H1 (cell line): ENCODE measurements at regions not wholly inside any gene's neighbourhood (a gene's known extent, or its start where the extent isn't known, plus 50 kb on each side); places are given as distances from the start of the nearest gene placed in this dataset.

Experiments used
- CTCF ChIA-PET: fragments of 300-600 bp; sonication (Branson Sonifier 250); formaldehyde crosslinking; loops from one replicate; lab custom pipeline; 2021; ENCODE audit not compliant: partially characterized antibody; lab: Charles Lee
- POLR2A ChIA-PET: fragments of 300-600 bp; sonication (Branson Sonifier 250); formaldehyde crosslinking; loops from one replicate; lab custom pipeline; 2021; ENCODE audit warnings: inconsistent platforms; ENCODE audit not compliant: partially characterized antibody; lab: Charles Lee
- DNase-seq, 2 experiments: peaks; one replicate each; pipeline versions ENCODE4 v3.0.0 to v3.0.0-alpha.2; 2010 to 2022; ENCODE audit warnings: low spot score in 2 of 2, low read depth in 1 of 2, mixed read lengths in 1 of 2
- FAIRE-seq: peaks from 2 replicates; lab custom pipeline; 2011; peaks lifted over from hg19 to GRCh38; lab: Jason Lieb, UNC
- H2AFZ ChIP-seq: 2 replicates; pipeline ENCODE4 v1.8.1; 2012; ENCODE audit warnings: low read length, inconsistent platforms
- H2AK5ac ChIP-seq: 2 replicates; pipeline ENCODE4 v1.6.1; 2013; ENCODE audit warnings: low read depth, low read length
- H2BK120ac ChIP-seq: replicated peaks from 2 replicates; pipeline ENCODE3; 2013; ENCODE audit warnings: low read depth, low read length, inconsistent platforms
- H2BK12ac ChIP-seq: 2 replicates; pipeline ENCODE4 v1.6.1; 2013; ENCODE audit warnings: low read depth, low read length
- H2BK15ac ChIP-seq: 2 replicates; pipeline ENCODE4 v1.6.1; 2013; ENCODE audit warnings: low read length
- H2BK20ac ChIP-seq: 2 replicates; pipeline ENCODE4 v1.6.1; 2013; ENCODE audit warnings: low read length
- H2BK5ac ChIP-seq: 2 replicates; pipeline ENCODE4 v1.6.1; 2013; ENCODE audit warnings: low read depth, low read length
- H3K14ac ChIP-seq: 2 replicates; pipeline ENCODE4 v1.6.1; 2013; ENCODE audit warnings: inconsistent platforms; ENCODE audit not compliant: insufficient read length
- H3K18ac ChIP-seq: 2 replicates; pipeline ENCODE4 v1.6.1; 2013; ENCODE audit warnings: low read length; ENCODE audit errors: extremely low read depth
- H3K23ac ChIP-seq: 2 replicates; pipeline ENCODE4 v1.6.1; 2013; ENCODE audit warnings: inconsistent platforms; ENCODE audit not compliant: insufficient read length
- H3K23me2 ChIP-seq: 2 replicates; pipeline ENCODE4 v1.6.1; 2013; ENCODE audit warnings: low read depth, low read length
- H3K27ac ChIP-seq: 2 replicates; pipeline ENCODE4 v1.6.1; 2011; ENCODE audit warnings: low read depth, low read length, inconsistent platforms
- H3K27me3 ChIP-seq, 4 experiments: replicated peaks in 1 of 4; 1 replicate in 1 of 4; 2 replicates in 3 of 4; pipeline versions ENCODE4 v1.6.1 to v1.8.1; 2011 to 2013; ENCODE audit warnings: low read length in 3 of 4, mild to moderate bottlenecking in 3 of 4, inconsistent platforms in 2 of 4, mixed read lengths in 2 of 4, moderate library complexity in 1 of 4; ENCODE audit not compliant: control insufficient read depth in 3 of 4, insufficient read depth in 3 of 4; ENCODE audit errors: extremely low read depth in 1 of 4
- H3K36me3 ChIP-seq, 4 experiments: 2 replicates each; pipeline versions ENCODE4 v1.6.1 to v1.8.1; 2011 to 2013; ENCODE audit warnings: mild to moderate bottlenecking in 4 of 4, low read length in 3 of 4, moderate library complexity in 2 of 4, control low read depth in 1 of 4, inconsistent platforms in 1 of 4; ENCODE audit not compliant: insufficient read depth in 4 of 4, control insufficient read depth in 2 of 4
- H3K4ac ChIP-seq: replicated peaks from 2 replicates; pipeline ENCODE3; 2013; ENCODE audit warnings: low read length, low read depth, mixed read lengths, inconsistent platforms; ENCODE audit not compliant: insufficient read length
- H3K4me1 ChIP-seq, 4 experiments: replicated peaks in 1 of 4; 1 replicate in 1 of 4; 2 replicates in 3 of 4; pipeline versions ENCODE4 v1.6.1 to v1.8.1; 2011 to 2013; ENCODE audit warnings: low read length in 3 of 4, inconsistent platforms in 2 of 4, mixed read lengths in 1 of 4; ENCODE audit not compliant: insufficient read depth in 4 of 4, control insufficient read depth in 3 of 4
- H3K4me2 ChIP-seq, 2 experiments: 2 replicates each; pipeline versions ENCODE4 v1.6.1 to v1.8.1; 2011 to 2013; ENCODE audit warnings: low read depth in 2 of 2, low read length in 2 of 2, control low read depth in 1 of 2, inconsistent platforms in 1 of 2, mild to moderate bottlenecking in 1 of 2; ENCODE audit not compliant: insufficient read depth in 1 of 2
- H3K4me3 ChIP-seq, 4 experiments: fragments of 200-600, 300-600 bp in 1 of 4; sonication (generic), shearing (Covaris generic), sonication (Bioruptor Twin) in 1 of 4; 2 replicates each; pipeline versions ENCODE4 v1.5.1 to v1.8.1; 2011 to 2016; ENCODE audit warnings: low read length in 4 of 4, low read depth in 3 of 4, control low read depth in 2 of 4, inconsistent platforms in 2 of 4, mild to moderate bottlenecking in 2 of 4, mixed read lengths in 1 of 4, moderate library complexity in 1 of 4; ENCODE audit not compliant: insufficient read depth in 2 of 4; ENCODE audit errors: extremely low read depth in 1 of 4
- H3K56ac ChIP-seq: replicated peaks from 2 replicates; pipeline ENCODE3; 2013; ENCODE audit warnings: low read depth, mild to moderate bottlenecking, mixed read lengths, low read length, inconsistent platforms; ENCODE audit not compliant: insufficient read length
- H3K79me1 ChIP-seq: 2 replicates; pipeline ENCODE4 v1.6.1; 2013; ENCODE audit warnings: low read depth, low read length, control low read depth
- H3K79me2 ChIP-seq, 2 experiments: 2 replicates each; pipeline versions ENCODE4 v1.6.1 to v1.8.1; 2012 to 2013; ENCODE audit warnings: low read length in 2 of 2, mild to moderate bottlenecking in 2 of 2, inconsistent platforms in 1 of 2; ENCODE audit not compliant: insufficient read depth in 2 of 2, control insufficient read depth in 1 of 2
- H3K9ac ChIP-seq, 4 experiments: replicated peaks in 1 of 4; 1 replicate in 1 of 4; 2 replicates in 3 of 4; pipeline versions ENCODE4 v1.6.1 to v1.8.1; 2011 to 2013; ENCODE audit warnings: low read depth in 3 of 4, low read length in 3 of 4, control low read depth in 2 of 4, mild to moderate bottlenecking in 2 of 4, moderate library complexity in 2 of 4, inconsistent platforms in 1 of 4; ENCODE audit errors: extremely low read depth in 1 of 4
- H3K9me3 ChIP-seq, 2 experiments: 2 replicates each; pipeline versions ENCODE4 v1.6.1 to v1.8.1; 2012 to 2013; ENCODE audit warnings: mild to moderate bottlenecking in 2 of 2, moderate library complexity in 2 of 2, control low read depth in 1 of 2, inconsistent platforms in 1 of 2, low read depth in 1 of 2, low read length in 1 of 2, mixed read lengths in 1 of 2; ENCODE audit not compliant: insufficient read depth in 2 of 2
- H4K20me1 ChIP-seq, 2 experiments: replicated peaks in 1 of 2; 2 replicates each; pipeline versions ENCODE3 to v1.8.1; 2011 to 2013; ENCODE audit warnings: inconsistent platforms in 2 of 2, low read length in 2 of 2, mild to moderate bottlenecking in 1 of 2; ENCODE audit not compliant: insufficient read depth in 2 of 2, control insufficient read depth in 1 of 2
- H4K5ac ChIP-seq: 2 replicates; pipeline ENCODE4 v1.6.1; 2013; ENCODE audit warnings: low read length, low read depth, mixed read lengths, inconsistent platforms; ENCODE audit not compliant: insufficient read length
- H4K8ac ChIP-seq: 2 replicates; pipeline ENCODE4 v1.8.0; 2013; ENCODE audit warnings: mild to moderate bottlenecking, moderate library complexity, low read length, inconsistent platforms; ENCODE audit not compliant: insufficient read depth; ENCODE audit errors: extremely low read depth
- H4K91ac ChIP-seq: replicated peaks from 2 replicates; pipeline ENCODE3; 2013; ENCODE audit warnings: low read length, mixed read lengths, inconsistent platforms; ENCODE audit not compliant: insufficient read length
- GTF2F1 ChIP-seq: IDR thresholded peaks from 2 replicates; pipeline ENCODE4 v1.6.1; 2012; ENCODE audit warnings: low read depth, low read length, improper control_type of control experiment, borderline replicate concordance
- JUND ChIP-seq: IDR thresholded peaks from 2 replicates; pipeline ENCODE4 v1.6.1; 2011; ENCODE audit warnings: mild to moderate bottlenecking, improper control_type of control experiment, low read length
- USF2 ChIP-seq: IDR thresholded peaks from 2 replicates; pipeline ENCODE4 v1.6.1; 2011; ENCODE audit warnings: low read length, improper control_type of control experiment
- WGBS, 2 experiments: shearing (Covaris generic) in 1 of 2; methylation state at CpG; one replicate each; pipeline versions ENCODE4 v1.1.6 to v1.1.7; 2013 to 2015; ENCODE audit warnings: low lambda C conversion rate in 2 of 2, mixed read lengths in 2 of 2, inconsistent platforms in 1 of 2, low coverage in 1 of 2, missing lambda C conversion rate in 1 of 2; ENCODE audit not compliant: insufficient replicate concordance in 2 of 2, insufficient coverage in 1 of 2, insufficient read length in 1 of 2; ENCODE audit errors: extremely low coverage in 1 of 2, missing lambda C conversion rate in 1 of 2; 5-methylcytosine and 5-hydroxymethylcytosine counted together

DNA sequence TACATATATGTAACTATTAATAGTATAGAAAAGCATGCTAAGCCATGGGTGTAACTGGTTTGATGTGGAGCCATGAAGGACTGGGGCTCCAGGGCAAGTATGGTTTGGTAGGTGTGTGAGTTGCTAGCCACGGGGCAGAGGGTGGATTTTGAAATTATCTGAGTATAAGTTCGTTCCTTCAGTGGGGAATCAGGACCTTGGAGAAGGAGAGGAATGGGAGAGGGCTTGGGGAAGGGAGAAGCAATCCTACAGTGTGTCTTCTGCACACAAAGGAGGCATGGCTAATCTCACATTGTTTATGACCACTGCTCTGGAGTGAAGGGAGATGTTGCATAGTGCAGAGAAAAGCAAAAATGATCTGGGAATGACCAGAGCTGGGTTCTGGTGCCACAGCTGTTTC is 127.8 kb upstream of the CADM1 start:
- no peak overlapping the region for H3K4me2 ChIP-seq
- no peak overlapping the region for H2BK20ac ChIP-seq
- FAIRE-seq (no peak), DNase-seq (no peak)
- H2BK12ac ChIP-seq, result no peak overlapping the region
- H2AK5ac ChIP-seq, result no peak overlapping the region
- TF ChIP-seq GTF2F1 (no peak), JUND (no peak), USF2 (no peak)
- no peak overlapping the region for H2AFZ ChIP-seq
- H3K23ac ChIP-seq, result no peak overlapping the region
- no peaks in the 10 kb centered on the region for H3K23me2 ChIP-seq
- no peaks in the 10 kb centered on the region for H3K79me1 ChIP-seq
- H3K4ac ChIP-seq, result no peak overlapping the region
- no peak overlapping the region for H4K8ac ChIP-seq
- H2BK120ac ChIP-seq, result no peak overlapping the region
- no peak overlapping the region for H3K27ac ChIP-seq
- H2BK15ac ChIP-seq, result no peak overlapping the region
- no peak overlapping the region for H3K14ac ChIP-seq
- no peak overlapping the region for H2BK5ac ChIP-seq
- WGBS, 2 experiments, result 91% methylated on average over 2 of the region's 2 CpGs; no CpG with 5 or more reads in 1 of the 2 experiments
- peaks cover 0 to 2% (median 0%) of the 10 kb centered on the region in 4 experiments; a peak in 1 of 7 replicates for H3K27me3 ChIP-seq
- no peak overlapping the region for H4K91ac ChIP-seq
- POLR2A ChIA-PET, result no interaction called here
- CTCF ChIA-PET, result interaction anchor here (0.6 to 1.3 kb wide), 3 partner anchors 11 to 190 kb away, joined by 3 read pairs; no protein-coding TSS in a partner anchor
- no peaks in the 10 kb centered on the region for H4K20me1 ChIP-seq
- H3K18ac ChIP-seq, result no peak overlapping the region
- H3K36me3 ChIP-seq, result no peaks in the 10 kb centered on the region
- no peak overlapping the region for H4K5ac ChIP-seq
- H3K9me3 ChIP-seq, result no peaks in the 10 kb centered on the region; a peak in 1 of 4 replicates
- no peaks in the 10 kb centered on the region for H3K79me2 ChIP-seq
- peaks cover 0 to 3% (median 1%) of the 10 kb centered on the region in 4 experiments; a peak in 6 of 7 replicates for H3K4me1 ChIP-seq
- H3K9ac ChIP-seq, result no peak overlapping the region
- no peak overlapping the region for H3K4me3 ChIP-seq
- H3K56ac ChIP-seq, result no peak overlapping the region
